Testis (tissue), 2 donors: ENCODE measurements at regions not wholly inside any gene's neighbourhood (a gene's known extent, or its start where the extent isn't known, plus 50 kb on each side); places are given as distances from the start of the nearest gene placed in this dataset.

Source experiments
- POLR2A ChIP-seq: fragments of 450-650 bp; IDR thresholded peaks from one replicate; pipeline ENCODE4 v1.6.1; 2017; ENCODE audit warnings: antibody characterized with exemption, mild to moderate bottlenecking, moderate library complexity
- TF ChIP-seq, protein P1 (sequence below), 3 experiments: fragments of 450-650 bp in 2 of 3; fragments of 200-600 bp in 1 of 3; sonication (generic) in 1 of 3; IDR thresholded peaks; one replicate each; pipeline ENCODE4 v1.5.1; 2016 to 2019; ENCODE audit warnings: antibody characterized with exemption in 3 of 3, mild to moderate bottlenecking in 2 of 3, moderate library complexity in 1 of 3

DNA sequence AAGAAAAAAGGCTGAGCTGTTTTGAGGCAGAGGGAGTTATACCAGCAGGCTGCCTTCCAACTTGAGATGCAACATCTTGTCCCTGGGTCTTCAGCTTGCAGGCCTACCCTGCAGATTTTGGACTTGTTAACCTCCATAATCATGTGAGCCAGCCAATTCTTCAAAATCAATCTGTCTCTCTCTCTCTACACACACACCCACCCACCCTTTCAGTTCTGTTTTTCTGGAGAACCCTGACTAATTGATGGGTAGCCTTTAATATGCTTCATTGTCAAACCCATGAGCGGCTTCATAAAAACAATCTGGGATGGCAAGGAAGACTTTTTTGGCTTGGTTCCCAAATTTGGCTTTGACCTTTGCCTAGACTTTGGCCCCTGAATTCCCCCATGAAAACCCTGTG is 113.9 kb downstream of the TMX1 start:
- TF ChIP-seq POLR2A: no peak
- TF ChIP-seq, protein P1, sequence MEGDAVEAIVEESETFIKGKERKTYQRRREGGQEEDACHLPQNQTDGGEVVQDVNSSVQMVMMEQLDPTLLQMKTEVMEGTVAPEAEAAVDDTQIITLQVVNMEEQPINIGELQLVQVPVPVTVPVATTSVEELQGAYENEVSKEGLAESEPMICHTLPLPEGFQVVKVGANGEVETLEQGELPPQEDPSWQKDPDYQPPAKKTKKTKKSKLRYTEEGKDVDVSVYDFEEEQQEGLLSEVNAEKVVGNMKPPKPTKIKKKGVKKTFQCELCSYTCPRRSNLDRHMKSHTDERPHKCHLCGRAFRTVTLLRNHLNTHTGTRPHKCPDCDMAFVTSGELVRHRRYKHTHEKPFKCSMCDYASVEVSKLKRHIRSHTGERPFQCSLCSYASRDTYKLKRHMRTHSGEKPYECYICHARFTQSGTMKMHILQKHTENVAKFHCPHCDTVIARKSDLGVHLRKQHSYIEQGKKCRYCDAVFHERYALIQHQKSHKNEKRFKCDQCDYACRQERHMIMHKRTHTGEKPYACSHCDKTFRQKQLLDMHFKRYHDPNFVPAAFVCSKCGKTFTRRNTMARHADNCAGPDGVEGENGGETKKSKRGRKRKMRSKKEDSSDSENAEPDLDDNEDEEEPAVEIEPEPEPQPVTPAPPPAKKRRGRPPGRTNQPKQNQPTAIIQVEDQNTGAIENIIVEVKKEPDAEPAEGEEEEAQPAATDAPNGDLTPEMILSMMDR (IDR thresholded peaks at IDR 0.05): no peak
